Astrocyte of the hippocampus (primary cell): ENCODE measurements at regions not wholly inside any gene's neighbourhood (a gene's known extent, or its start where the extent isn't known, plus 50 kb on each side); places are given as distances from the start of the nearest gene placed in this dataset.

ENCODE experiments used
- DNase-seq: peaks from one replicate; pipeline ENCODE4 v3.0.0; 2011; ENCODE audit warnings: low read depth, low spot score

- no peak for DNase-seq
These were observed 82.2 kb upstream of the LMO3 start for GRCh38 chr12:16688200-16688599.

DNA sequence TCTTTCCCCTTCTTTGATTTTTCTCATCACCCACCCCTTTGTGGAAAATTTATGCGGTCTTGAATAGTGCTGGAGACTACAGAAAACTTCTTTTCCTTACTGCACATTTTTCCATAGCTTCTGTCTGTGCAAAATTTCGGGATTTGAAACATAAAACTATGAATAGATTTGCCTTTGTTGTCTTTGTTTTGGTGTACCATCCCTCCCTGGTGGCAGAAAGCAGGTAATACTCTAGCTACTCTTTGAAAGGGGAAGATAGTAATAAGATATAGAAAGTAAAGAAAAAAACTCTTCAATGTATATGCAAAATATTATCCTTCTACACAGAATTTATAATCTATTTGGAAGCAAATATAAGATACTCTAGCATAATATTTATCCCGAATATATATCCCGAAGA lies 79.1 kb upstream of the LMO3 start:
- DNase-seq = no peak

DNA sequence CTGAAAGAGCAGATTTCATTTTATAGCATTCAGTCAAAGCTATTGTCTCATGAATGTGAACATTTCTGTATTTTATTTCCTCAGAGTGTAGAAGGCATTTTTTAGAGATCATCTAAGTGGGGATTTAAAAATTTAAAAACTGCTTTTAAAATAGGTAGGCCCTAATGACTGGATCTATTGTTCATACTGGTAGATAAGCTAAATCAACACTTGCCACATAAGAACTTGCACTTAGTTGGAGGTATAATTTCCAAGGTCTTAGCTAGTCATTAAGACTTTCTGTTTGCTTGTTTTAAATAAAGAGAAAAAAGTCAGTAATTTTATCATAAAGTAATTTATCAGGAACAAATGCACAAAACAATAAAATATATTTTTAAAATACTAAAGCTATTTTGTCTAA lies 75.2 kb upstream of the LMO3 start:
- no peak for DNase-seq

- no peak for DNase-seq
These were observed 69.5 kb upstream of the LMO3 start for GRCh38 chr12:16675438-16675837.

GRCh38 chr12:16674885-16675284 lies 68.9 kb upstream of the LMO3 start:
- DNase-seq = no peak

- DNase-seq = peak; percentile 24
These were observed 64.6 kb upstream of the LMO3 start for GRCh38 chr12:16670456-16671050.

DNA sequence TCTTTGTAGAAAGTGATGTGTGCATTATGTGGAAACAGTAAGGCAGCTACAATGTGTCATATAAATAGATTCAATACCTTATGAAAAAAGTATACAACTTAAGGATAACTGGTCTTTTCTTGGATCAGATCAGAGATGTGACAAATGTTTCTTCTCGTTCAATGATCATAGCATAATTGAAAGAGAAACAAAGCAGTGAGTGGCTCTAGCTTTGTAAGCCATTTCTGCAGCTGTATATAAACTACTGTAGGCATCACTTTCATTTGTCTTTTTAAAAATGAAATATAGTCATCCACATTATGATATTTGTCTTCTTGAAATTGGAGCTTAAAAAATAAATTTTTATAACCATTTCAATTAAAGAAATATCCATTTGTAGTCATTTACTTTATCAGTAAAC lies 63.8 kb upstream of the LMO3 start:
- peak; percentile 1 for DNase-seq

GRCh38 chr12:16668198-16668597 lies 62.2 kb upstream of the LMO3 start:
- DNase-seq = no peak

- DNase-seq = no peak
These were observed 52.7 kb upstream of the LMO3 start for GRCh38 chr12:16658699-16659098.
